ENCODE measurements at regions not wholly inside any gene's neighbourhood (a gene's known extent, or its start where the extent isn't known, plus 50 kb on each side); places are given as distances from the start of the nearest gene placed in this dataset.

GRCh38 chr15:37882640-37883039 is 51.8 kb upstream of the TMCO5A start:
- TF ChIP-seq CTCF (conservative IDR thresholded peaks at IDR 0.05 in 1 of 2, IDR thresholded peaks at IDR 0.05 in 1 of 2; ENCODE audit: extremely low read depth in 1 of 2, insufficient read depth in 1 of 2, low read depth in 1 of 2, low read length in 2 of 2) (no peak), EZH2 (IDR thresholded peaks at IDR 0.05; ENCODE audit: borderline replicate concordance, low read length) (no peak)

Data from mammary epithelial cell (primary cell).